Gastrocnemius medialis (tissue), 4 donors: ENCODE measurements at regions not wholly inside any gene's neighbourhood (a gene's known extent, or its start where the extent isn't known, plus 50 kb on each side); places are given as distances from the start of the nearest gene placed in this dataset.

ENCODE experiments used
- CTCF ChIP-seq, 5 experiments: fragments of 450-650 bp in 3 of 5; fragments of 200-600 bp in 2 of 5; sonication (generic) in 2 of 5; IDR thresholded peaks in 4 of 5; conservative IDR thresholded peaks in 1 of 5; 1 replicate in 4 of 5; 2 replicates in 1 of 5; pipeline ENCODE4 v1.5.1; 2016 to 2019; ENCODE audit warnings: antibody characterized with exemption in 5 of 5, mild to moderate bottlenecking in 3 of 5, moderate library complexity in 3 of 5
- POLR2A ChIP-seq, 2 donors: fragments of 450-650 bp; IDR thresholded peaks; one replicate each; pipeline ENCODE4 v1.6.1; 2017; ENCODE audit warnings: antibody characterized with exemption in 2 of 2, mild to moderate bottlenecking in 2 of 2, moderate library complexity in 2 of 2

- TF ChIP-seq CTCF (IDR thresholded peaks at IDR 0.05 in 4 of 5, conservative IDR thresholded peaks at IDR 0.05 in 1 of 5) (no peak), POLR2A (IDR thresholded peaks at IDR 0.05) (no peak)
These were observed 56.6 kb upstream of the NOL4 start for GRCh38 chr18:34281290-34281689.
